ENCODE measurements at regions not wholly inside any gene's neighbourhood (a gene's known extent, or its start where the extent isn't known, plus 50 kb on each side); places are given as distances from the start of the nearest gene placed in this dataset.

DNA sequence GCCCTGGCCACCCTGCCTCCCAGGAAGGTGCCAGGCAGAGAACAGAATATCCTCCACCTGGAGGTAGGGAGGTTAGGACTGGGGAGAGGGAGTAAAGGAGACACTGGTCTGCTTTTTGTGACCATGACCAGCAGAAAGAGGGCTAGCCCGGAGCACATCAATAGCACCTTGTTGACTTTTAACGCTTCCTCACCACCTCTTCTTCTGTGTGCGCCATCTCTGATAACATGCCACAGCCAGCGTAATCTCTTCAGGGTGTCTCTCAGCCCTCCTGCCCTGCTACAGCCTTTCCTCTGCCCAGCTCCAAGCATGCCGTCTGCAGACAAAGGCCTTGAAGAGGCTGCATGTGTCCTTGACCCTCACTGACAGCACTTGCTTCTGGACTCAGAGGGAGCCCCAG, 50.9 kb upstream of the GJA5 start:
- Histone ChIP-seq H3K4me1 (ENCODE audit: control insufficient read depth in 2 of 3, insufficient read depth in 2 of 3, low read depth in 1 of 3, low read length in 3 of 3) (no peaks in the 10 kb centered on the region), H3K9me3 (ENCODE audit: control insufficient read depth in 2 of 3, insufficient read depth in 1 of 3, low read length in 3 of 3) (no peaks in the 10 kb centered on the region)
- intact Hi-C loops (cut with DNase I), result no loop called here

GRCh38 chr1:147811751-147812150, 51.3 kb upstream of the GJA5 start:
- TF ChIP-seq CTCF (IDR thresholded peaks at IDR 0.05; ENCODE audit: borderline replicate concordance, extremely low read depth, insufficient read depth), result no peak
- no peaks in the 10 kb centered on the region for H3K4me1 ChIP-seq (ENCODE audit: control insufficient read depth in 2 of 3, insufficient read depth in 2 of 3, low read depth in 1 of 3, low read length in 3 of 3)
- no peak for FAIRE-seq

More for the DNA sequence above, 50.9 kb upstream of the GJA5 start:
- TF ChIP-seq CTCF (IDR thresholded peaks at IDR 0.05; ENCODE audit: borderline replicate concordance, extremely low read depth, insufficient read depth), result no peak
- Histone ChIP-seq H3K36me3 (ENCODE audit: control insufficient read depth in 2 of 3, insufficient read depth in 3 of 3, low read length in 3 of 3) (no peaks in the 10 kb centered on the region), H3K9ac (ENCODE audit: low read length in 3 of 3) (no peak overlapping the region), H3K27me3 (ENCODE audit: control insufficient read depth, insufficient read depth, low read length) (no peaks in the 10 kb centered on the region), H3K4me3 (ENCODE audit: low read length in 3 of 3) (no peak overlapping the region), H3K27ac (ENCODE audit: low read depth in 2 of 2, low read length in 2 of 2) (no peak overlapping the region)
- FAIRE-seq (no peak), DNase-seq (no peak)

GRCh38 chr1:147812799-147813198, 52.4 kb upstream of the GJA5 start:
- intact Hi-C loops (cut with DNase I), result no loop called here
- no peak for FAIRE-seq
- no peak overlapping the region for H3K27ac ChIP-seq (ENCODE audit: low read depth in 2 of 2, low read length in 2 of 2)

More at GRCh38 chr1:147811751-147812150, 51.3 kb upstream of the GJA5 start:
- intact Hi-C loops (cut with DNase I), result no loop called here
- Histone ChIP-seq H3K27ac (ENCODE audit: low read depth in 2 of 2, low read length in 2 of 2) (no peak overlapping the region), H3K9ac (ENCODE audit: low read length in 3 of 3) (no peak overlapping the region), H3K4me3 (ENCODE audit: low read length in 3 of 3) (no peak overlapping the region), H3K36me3 (ENCODE audit: control insufficient read depth in 2 of 3, insufficient read depth in 3 of 3, low read length in 3 of 3) (no peaks in the 10 kb centered on the region), H3K27me3 (ENCODE audit: control insufficient read depth, insufficient read depth, low read length) (no peaks in the 10 kb centered on the region), H3K9me3 (ENCODE audit: control insufficient read depth in 2 of 3, insufficient read depth in 1 of 3, low read length in 3 of 3) (no peaks in the 10 kb centered on the region)
- no peak for DNase-seq

More at GRCh38 chr1:147812799-147813198, 52.4 kb upstream of the GJA5 start:
- Histone ChIP-seq H3K4me3 (ENCODE audit: low read length in 3 of 3) (no peak overlapping the region), H3K27me3 (ENCODE audit: control insufficient read depth, insufficient read depth, low read length) (no peaks in the 10 kb centered on the region), H3K9me3 (ENCODE audit: control insufficient read depth in 2 of 3, insufficient read depth in 1 of 3, low read length in 3 of 3) (no peaks in the 10 kb centered on the region), H3K4me1 (ENCODE audit: control insufficient read depth in 2 of 3, insufficient read depth in 2 of 3, low read depth in 1 of 3, low read length in 3 of 3) (no peaks in the 10 kb centered on the region), H3K9ac (ENCODE audit: low read length in 3 of 3) (no peak overlapping the region), H3K36me3 (ENCODE audit: control insufficient read depth in 2 of 3, insufficient read depth in 3 of 3, low read length in 3 of 3) (no peaks in the 10 kb centered on the region)
- TF ChIP-seq CTCF (IDR thresholded peaks at IDR 0.05; ENCODE audit: borderline replicate concordance, extremely low read depth, insufficient read depth), result no peak
- no peak for DNase-seq
